ENCODE measurements at regions not wholly inside any gene's neighbourhood (a gene's known extent, or its start where the extent isn't known, plus 50 kb on each side); places are given as distances from the start of the nearest gene placed in this dataset.

GRCh38 chr12:107328442-107329133 lies 235.2 kb upstream of the CRY1 start:
- DNase-seq (ENCODE audit: low spot score) (no peak), FAIRE-seq (no peak), ATAC-seq (no peak)
- Histone ChIP-seq H3K4me3 (replicated peaks in 1 of 3; ENCODE audit: insufficient read depth in 1 of 3, low read depth in 2 of 3, low read length in 3 of 3) (no peak overlapping the region), H3K4me2 (ENCODE audit: low read depth, low read length) (no peak overlapping the region), H3K36me3 (replicated peaks in 1 of 2; ENCODE audit: control insufficient read depth in 1 of 2, insufficient read depth in 2 of 2, low read length in 2 of 2) (no peaks in the 10 kb centered on the region; a peak in 1 of 5 replicates), H3K4me1 (ENCODE audit: insufficient read depth, low read length) (peaks cover 8% of the 10 kb centered on the region; the same call in 1 of the 2 replicates), H4K20me1 (ENCODE audit: insufficient read depth, low read length) (no peaks in the 10 kb centered on the region), H3K27ac (ENCODE audit: extremely low read length, insufficient read depth, low read length) (no peak overlapping the region), H2AFZ (ENCODE audit: low read length) (no peak overlapping the region), H3K9me3 (ENCODE audit: low read length) (no peaks in the 10 kb centered on the region), H3K9ac (ENCODE audit: insufficient read depth, low read depth, low read length) (no peak overlapping the region), H3K79me2 (ENCODE audit: insufficient read depth, low read length) (peaks cover 12% of the 10 kb centered on the region), H3K27me3 (ENCODE audit: control insufficient read depth in 1 of 2, insufficient read depth in 2 of 2, low read length in 2 of 2) (no peaks in the 10 kb centered on the region)
- WGBS (ENCODE audit: low lambda C conversion rate) = 57% methylated on average over 9 of the region's 11 CpGs
- TF ChIP-seq ZNF234 (CRISPR knock-in tag; conservative IDR thresholded peaks at IDR 0.05) = no peak
- TF ChIP-seq FOXA1 (IDR thresholded peaks at IDR 0.05) = no peak
- TF ChIP-seq FOXA1 (CRISPR knock-in tag; IDR thresholded peaks at IDR 0.05) = no peak
- no peak for TF ChIP-seq ZBTB38 (CRISPR knock-in tag; IDR thresholded peaks at IDR 0.05)
- TF ChIP-seq ZNF337 (CRISPR knock-in tag; IDR thresholded peaks at IDR 0.05; ENCODE audit: borderline replicate concordance, low read depth) = no peak
- no peak for TF ChIP-seq ZBTB34 (CRISPR knock-in tag; IDR thresholded peaks at IDR 0.05)
- TF ChIP-seq FOSL2 (CRISPR knock-in tag; IDR thresholded peaks at IDR 0.05) = 0 out of 2 replicates have a peak, but pooled peaks have one; percentile 17
- TF ChIP-seq PPARG (CRISPR knock-in tag; conservative IDR thresholded peaks at IDR 0.05) = no peak
- BruUV-seq (replicated peaks) = no TSS peak
- ChIA-PET CTCF (ENCODE audit: low intra/inter-chr PET ratio, low total read pairs) (no interaction called here), POLR2A (no interaction called here)
- intact Hi-C loops (cut with micrococcal nuclease; ENCODE audit: unreplicated experiment) (no loop called here), in situ Hi-C loops (cut with HindIII; ENCODE audit: extremely low pct_ligation_motif_present, low pct_unique_long_range_greater_than_20kb) (no loop called here)
